Amniotic stem cell (primary cell): ENCODE measurements at regions not wholly inside any gene's neighbourhood (a gene's known extent, or its start where the extent isn't known, plus 50 kb on each side); places are given as distances from the start of the nearest gene placed in this dataset.
"Not testable (repeated sequence)": the region's sequence is repeated elsewhere in the genome, so short reads cannot be mapped to it uniquely, and the experiment has no call there.

Experiments used
- DNase-seq: peaks from one replicate; lab custom pipeline; 2025; lab: John Stamatoyannopoulos, UW

DNA sequence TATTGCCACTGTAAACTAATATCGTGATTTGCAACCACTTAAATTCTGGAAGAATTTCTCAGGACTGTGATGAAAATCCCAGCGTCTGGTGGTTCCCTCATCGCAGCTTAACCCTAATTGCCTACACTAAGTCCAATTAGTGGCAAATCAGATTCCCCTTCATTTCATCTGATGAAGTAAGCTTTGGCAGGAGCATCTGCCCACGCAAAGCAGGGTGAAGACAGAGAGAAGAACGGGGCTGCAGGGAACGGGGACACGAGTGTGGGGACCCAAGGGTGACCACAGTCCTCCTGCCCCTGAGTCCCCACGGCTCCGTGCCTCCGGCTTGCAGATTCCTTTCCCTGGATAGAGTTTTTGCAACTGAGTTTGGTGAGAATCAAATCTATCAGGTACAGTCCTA lies 159.5 kb downstream of the LY86 start:
- no peak for DNase-seq

DNA sequence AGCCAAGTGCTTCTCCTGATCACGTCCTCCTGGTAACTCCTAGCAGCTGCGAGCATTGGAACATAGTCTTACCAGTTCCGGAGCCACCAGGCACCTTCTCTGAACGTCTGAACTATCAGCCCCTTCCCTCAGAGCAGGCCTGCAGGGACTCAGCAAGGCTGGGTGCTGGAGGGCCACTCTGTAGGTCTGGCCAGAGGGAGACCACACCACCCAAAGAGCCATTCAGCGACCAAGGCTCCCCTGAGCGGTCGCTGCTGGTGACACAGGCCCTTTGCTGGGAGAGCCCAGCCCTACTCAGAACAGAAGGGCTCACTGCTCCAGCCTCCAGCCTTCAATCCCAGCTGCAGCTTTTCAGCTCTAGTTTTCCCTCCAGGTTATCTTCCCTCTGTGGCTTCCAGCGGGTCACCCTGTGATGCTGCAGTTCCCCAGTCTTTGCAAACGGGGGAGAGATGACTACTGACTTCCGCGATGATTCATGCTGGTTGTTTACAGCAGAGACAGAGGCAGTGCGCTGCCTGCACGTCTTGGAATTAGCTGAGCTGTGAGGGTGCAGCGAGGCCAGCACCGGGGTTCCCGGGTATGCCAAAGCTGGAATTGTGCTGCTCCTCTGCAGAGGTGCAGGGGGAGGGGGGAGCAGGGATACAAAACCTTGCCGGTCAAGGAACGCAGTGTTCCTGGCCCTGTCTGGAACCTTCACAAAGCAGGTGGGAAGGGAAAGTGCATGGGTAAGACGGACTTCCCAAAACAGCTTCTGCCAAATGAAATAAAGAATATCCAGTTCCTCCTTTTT lies 161.4 kb downstream of the LY86 start:
- peak; percentile 34 for DNase-seq

DNA sequence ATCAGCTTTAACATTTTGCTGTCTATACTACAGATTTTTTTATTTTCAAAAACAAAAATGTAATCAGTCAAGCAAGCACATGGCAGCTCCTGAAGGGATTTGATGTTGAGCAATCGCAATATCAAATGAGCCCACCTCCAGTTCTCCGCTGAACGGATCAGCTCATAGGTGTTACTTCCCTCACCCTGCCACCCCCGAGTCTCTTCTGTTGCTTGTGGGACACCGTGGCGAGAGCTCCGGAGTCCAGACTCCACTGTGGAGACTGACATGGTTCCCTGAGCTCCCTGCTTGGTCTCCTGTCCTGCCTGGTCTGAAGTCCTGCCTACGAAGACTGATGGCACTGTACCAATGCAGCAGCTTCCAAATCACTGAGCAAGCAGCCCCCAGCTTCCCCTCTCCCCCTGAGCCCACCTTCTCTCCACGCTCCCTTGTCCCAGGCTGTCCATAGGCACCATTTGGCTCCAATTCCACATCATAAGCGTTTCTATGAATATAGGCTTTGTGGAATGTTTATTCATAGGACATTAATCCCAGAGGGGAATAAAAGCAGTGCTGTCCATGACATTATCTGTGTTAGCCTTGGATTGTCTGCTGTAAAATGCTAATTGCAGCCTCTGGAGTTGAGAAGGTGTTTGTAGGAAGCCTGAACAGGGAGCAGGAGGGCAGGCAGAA lies 162.2 kb downstream of the LY86 start:
- DNase-seq = no peak

DNA sequence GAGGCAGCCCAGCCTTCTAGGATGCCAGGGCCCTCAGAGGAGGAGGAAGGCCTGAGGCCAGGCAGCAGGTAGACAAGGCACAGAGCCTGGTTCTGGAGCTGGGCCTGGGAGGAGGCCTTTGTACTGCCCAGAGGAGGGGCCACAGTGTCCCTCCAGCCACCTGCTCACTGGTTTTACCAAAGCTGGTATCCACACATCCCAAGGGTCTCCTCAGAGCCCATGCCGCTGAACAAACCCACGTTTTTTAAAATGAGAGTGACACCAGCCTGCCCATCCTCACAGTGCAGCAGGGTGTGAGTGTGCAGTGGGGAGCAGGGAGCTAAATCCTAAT lies 162.7 kb downstream of the LY86 start:
- DNase-seq = no peak

DNA sequence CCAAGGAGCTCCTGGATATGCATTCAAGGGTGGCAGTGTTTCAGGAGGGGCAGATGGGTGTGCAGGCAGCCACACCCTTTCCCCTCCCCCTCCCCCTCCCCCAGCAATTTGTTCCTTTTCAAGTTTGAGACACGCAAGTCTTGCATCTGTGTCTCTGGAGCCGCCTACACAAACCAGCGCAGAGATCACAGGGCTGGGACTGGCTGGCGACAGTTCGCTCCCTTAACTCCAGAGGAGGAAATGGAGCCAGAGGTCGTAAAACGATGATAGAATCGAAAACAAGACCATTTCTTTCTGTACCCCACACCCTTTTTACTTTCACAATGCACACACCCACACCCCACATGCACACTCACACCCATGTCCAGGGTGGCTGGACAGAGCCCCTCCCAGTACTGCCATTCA lies 163.1 kb downstream of the LY86 start:
- DNase-seq = no peak

DNA sequence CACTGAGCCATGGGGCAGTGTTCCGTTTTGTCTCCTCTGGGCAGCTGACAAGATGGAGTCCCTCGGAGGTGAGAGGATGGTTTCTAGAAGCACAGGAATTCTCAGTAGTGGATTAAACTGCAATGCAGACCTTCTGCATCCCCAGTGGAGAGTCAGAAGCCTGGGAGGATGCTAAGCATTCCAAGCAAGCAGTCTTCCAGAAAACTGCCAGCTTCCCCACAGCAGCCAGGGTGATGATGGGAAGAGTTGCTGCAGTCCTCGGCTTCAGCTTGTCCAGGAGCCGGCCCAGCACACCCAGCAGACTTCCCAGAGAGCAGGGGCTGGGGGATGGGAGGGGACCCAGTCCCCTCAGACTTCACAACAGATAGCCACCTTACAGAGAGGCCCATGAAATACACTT lies 163.6 kb downstream of the LY86 start:
- DNase-seq = peak; percentile 2

DNA sequence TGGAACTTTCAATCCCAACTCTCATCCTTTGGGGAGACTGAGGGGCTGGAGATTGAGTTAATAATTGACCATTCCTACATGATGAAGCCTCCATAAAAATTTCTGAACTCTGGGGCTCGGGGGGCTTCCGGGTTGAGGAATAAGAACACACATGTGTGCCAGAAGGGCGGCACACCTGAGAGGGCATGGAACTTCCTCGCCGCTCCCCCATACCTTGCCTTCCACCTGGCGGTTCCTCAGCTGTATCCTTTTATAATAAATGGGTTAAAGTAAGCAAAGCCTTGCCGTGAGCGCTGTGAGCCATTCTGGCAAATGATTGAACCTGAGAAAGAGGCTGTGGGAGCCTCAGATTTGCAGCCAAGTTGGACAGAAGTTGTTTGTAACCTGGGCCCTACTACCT lies 164.8 kb downstream of the LY86 start:
- DNase-seq = no peak

DNA sequence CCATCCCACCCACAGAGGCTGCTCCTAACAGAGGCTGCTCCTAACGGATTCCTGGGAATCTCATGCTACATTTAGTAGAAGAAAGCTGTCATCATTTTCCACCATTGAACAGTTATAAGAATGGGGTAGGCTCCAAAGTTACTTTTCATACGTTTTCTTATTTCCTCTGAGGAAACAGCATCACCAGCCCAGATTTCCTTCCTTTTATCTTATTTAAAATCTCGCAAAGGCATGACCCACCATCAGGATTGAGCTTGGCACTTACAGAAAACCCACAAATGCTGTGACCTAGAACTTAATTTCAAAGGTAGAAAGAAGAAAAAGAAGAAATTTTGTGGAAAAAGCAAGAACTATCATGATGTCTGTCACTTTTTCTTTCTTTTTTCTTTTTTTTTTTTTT lies 168.0 kb downstream of the LY86 start:
- DNase-seq = no peak

DNA sequence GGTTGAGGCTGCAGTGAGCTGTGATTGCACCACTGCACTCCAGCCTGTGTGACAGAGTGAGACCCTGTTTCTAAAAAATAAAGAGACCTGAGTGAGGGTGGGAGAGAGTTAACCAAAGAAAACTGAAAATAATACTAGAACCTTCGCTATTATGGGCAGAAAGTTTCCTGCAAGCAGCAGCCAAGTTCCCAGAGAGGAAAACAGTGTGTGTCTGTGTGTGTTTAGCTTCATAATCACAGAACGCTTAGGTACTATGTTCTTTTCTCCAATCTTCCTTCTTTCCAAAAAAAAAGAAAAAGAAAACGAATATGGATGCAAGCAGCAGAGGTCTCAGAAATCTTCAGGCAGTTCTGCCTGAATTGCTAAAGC lies 170.0 kb downstream of the LY86 start:
- no peak for DNase-seq

DNA sequence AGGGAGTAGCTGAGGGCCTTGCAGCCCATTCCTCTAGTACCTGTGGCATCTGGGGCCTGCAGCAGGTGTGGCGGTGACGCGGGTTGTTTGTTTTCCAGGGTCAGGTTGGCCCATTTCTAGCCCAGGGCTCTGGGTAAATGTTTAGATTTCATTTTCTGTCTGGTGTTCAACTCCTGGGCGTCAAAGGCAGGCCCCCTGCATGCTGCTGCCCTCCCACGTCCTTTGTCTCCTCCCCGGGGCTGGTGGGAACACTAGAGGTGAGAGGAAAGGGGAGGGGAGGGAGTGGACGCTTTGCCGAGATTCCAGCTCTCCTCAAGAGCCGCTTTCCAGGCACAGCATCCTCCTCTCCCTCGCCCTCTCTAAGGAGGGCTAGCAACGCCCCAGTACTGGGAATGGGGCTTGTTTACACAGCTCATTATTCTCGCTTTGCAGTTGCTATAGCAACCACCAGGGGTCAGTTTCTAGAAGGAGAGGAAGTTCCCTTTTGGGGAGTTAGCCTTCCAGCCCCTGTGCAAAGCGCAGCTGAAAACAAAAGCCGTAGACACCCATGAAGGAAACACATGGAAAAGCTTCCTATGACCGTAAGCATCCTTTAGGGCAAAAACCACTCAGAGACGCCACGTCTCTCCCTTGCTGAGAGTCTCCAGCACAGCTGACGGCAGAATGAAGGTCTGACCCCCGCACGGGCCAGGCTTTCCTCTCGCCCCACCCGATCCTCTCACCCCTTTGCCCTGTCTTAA lies 170.6 kb downstream of the LY86 start:
- DNase-seq = peak; percentile 3

DNA sequence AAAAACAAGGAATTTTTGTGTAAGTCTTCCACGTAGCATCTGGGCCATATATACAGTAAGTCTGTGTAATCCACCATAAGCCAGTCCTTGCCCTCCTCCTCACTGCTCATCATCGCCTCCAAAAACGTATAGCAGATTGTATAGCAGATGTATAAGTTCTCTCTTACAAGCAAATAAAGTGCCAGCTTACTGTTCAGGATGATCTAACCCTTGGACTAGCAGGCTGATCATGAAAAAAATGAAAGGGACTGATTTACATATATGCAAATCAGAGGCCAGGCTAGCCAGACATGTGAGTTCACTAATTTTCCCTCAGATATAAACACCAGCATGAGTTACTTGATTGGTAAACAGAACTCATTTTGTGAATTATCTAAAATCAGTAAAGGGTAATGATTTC lies 171.5 kb downstream of the LY86 start:
- no peak for DNase-seq

DNA sequence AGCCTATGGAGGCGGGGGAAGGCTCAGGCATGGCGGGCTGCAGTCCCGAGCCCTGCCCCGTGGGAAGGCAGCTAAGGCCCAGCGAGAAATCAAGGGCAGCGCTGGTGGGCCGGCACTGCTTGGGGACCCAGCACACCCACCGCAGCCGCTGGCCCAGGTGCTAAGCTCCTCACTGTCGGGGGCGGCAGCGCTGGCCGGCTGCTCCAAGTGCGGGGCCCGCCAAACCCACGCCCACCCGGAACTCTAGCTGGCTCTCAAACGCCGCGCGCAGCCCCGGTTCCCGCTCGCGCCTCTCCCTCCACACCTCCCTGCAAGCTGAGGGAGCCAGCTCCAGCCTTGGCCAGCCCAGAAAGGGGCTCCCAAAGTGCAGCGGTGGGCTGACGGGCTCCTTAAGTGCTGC lies 174.0 kb downstream of the LY86 start:
- DNase-seq = not testable (repeated sequence)

DNA sequence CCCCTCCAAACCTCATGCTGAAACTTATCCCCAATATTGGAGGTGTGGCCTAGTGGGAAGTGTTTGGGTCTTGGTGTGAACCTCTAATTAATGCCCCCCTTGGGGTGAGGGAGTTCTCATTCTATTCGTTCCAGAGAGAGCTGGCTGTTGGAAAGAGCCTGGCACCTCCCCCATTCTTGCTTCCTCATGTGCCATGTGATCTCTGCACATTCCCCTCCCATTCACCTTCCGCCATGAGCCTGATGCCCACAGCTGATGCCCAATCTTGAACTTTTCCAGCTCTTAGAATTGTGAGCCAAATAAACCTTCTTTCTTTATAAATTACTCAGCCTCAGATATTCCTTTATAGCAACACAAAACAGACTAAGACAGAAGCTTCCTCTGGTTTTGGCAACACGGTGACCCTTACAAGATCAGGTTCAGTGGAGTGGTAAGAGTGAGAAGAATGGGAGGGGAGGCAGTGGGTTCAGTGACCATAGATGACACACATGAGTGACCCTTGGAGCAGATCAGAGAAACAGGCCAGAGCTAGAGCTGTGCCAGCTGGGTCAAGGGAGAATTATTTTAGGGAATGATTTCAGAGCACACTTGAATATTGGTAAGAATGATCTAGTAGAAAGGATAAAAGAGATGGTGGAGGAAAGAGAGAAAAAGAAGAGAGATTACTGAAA lies 176.4 kb downstream of the LY86 start:
- no peak for DNase-seq

DNA sequence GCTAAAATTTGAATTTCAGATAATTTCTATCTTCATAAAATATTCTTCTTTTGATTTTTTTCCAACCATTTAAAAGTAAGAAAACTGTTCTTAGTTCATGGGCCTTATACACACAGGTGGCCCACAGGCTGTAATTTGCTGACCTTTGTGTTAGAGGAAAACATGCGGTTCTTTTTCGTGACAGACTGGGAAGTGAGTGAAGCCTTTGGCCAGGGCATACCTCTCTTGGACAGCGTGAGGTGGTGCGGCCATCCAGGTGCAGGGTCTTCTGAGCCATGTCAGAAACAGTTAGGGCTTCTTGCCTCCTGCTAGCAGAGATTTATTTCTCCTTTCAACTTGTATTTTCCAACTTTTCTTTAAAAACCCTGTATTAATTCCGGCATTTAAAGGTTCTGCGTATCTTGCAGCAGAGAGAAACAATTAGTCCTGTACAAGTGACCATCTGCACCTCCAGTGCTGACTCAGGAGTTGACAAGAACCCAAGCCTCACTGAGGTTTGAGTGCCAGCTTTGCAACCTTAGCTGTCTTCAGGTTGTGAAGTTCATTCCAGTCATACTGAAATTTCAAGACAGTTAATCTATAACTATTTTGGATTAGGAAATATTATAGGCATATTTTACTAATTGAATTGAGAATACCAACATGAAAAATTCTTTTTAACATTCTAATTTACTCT lies 177.8 kb downstream of the LY86 start:
- no peak for DNase-seq

DNA sequence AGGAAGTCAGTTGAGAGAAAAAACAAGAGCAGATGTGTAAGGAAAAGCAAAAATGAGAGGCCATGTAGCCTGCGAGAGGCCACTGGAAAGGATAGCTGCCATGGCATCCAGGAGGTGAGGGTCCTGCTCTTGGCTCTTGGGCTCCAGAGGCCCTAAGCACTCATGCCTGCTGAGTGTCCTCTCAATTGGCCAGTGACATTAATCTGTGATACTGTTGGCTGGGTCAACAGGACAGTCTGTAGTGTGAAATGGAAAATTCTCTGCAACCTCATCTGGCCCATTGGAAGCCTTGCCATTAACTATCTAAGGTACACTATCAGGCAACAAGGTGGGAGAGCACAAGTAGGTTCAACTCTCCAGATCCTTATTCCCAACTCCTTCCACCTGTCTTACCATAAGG lies 180.9 kb downstream of the LY86 start:
- DNase-seq = no peak

DNA sequence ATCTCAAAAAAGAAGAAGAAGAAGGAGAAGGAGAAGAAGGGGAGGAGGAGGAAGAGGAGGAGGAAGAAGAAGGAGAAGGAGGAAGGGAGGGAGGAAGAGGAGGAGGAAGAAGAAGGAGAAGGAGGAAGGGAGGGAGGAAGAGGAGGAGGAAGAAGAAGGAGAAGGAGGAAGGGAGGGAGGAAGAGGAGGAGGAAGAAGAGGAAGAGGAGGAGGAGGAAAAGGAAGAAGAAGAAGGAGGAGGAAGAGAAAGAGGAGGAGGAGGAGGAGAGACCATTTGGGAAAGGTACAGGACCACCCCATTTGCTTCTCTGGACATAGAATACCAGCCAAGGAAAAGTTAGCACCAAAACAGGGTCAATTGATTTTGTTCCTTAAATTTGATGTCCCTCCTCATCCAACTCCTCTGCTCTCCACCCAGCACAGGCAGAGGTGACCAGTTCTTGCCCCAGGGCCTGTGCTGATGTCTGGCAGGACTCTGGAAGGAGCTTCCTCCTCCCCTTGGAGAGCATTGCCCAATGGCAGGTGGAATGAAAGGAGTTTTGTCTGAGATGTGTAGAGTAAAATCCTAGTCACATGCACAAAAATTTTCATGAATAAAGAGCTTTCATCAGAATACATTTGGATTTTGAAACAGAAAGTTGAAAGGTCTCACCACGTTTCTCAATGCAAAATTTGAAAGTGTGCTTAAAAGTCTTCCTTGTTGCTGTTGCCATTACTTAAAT lies 182.9 kb downstream of the LY86 start:
- DNase-seq = no peak

DNA sequence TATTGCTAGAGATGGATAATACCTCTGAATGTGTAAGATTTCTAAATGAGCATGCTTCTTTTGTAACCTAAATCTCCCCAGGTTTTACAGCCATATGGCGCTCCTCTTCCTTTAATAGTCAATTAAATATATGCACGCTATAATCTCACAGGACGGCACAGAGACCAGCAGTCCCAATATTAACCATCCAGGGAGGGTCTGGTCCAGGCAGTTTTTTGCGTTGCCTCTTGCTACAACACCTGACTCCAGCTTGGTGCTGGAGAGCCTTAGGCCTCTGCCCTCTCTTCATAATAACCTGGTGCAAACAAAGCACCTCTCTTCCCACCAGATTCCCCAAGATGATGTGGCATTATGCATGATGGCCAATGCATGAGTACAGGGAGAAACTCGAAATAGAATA lies 183.4 kb downstream of the LY86 start:
- no peak for DNase-seq

DNA sequence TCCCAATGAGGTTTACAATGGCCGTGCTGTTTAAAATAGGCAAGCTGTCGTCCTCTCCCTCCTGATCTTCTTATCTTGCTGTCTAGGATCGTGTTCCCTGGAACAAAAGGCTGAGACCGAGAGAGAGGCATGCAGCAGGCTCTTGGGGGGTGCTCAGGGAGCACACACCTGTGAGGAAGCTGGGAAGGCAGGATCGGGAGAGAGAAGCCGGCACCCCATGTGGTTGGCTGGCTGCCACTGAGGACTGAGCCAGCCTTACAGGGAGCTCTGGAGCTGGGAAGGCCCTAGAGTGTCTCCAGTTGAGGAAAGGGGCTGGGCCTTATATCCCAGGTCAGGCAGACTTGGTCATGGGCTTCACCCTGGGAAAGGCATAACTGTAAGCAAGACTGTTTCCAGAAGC lies 184.2 kb downstream of the LY86 start:
- DNase-seq = no peak

DNA sequence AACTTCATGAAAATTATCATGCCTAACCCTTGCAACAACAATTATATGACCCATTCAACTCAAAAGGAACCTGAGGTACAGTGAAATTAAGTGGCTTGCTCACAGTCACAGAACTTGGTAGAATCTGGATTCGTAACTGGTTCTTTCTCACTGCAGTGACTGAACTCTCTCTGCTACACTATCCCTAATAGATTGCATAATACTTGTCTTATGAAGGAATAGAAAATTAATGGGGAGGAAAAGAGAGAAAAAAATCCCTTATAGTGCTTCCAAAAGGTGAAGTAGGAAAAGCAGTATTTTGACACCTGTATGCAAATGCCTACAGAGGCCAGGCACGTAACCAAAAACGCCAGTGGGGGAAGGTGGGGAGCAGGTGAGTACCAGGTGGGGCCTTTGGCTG lies 186.6 kb downstream of the LY86 start:
- no peak for DNase-seq

DNA sequence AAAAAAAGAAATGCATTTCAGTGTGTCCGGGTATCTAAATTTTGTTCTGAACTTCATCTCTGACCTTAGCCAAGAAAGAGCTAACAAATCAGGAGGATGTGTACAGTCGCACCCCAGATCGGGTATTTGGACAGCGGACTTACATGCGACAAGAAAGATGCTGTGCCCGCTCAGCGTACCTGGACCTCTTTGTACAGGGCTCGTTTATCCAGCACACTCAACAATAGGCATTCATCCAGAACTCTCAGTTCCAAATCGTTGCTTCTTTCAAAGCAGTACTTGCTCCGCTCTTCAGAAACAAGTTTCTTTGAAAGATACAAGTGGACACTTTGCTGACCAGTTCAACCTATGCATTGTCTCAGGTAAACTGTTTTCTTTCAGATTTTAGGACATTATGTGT lies 191.7 kb downstream of the LY86 start:
- DNase-seq = no peak

DNA sequence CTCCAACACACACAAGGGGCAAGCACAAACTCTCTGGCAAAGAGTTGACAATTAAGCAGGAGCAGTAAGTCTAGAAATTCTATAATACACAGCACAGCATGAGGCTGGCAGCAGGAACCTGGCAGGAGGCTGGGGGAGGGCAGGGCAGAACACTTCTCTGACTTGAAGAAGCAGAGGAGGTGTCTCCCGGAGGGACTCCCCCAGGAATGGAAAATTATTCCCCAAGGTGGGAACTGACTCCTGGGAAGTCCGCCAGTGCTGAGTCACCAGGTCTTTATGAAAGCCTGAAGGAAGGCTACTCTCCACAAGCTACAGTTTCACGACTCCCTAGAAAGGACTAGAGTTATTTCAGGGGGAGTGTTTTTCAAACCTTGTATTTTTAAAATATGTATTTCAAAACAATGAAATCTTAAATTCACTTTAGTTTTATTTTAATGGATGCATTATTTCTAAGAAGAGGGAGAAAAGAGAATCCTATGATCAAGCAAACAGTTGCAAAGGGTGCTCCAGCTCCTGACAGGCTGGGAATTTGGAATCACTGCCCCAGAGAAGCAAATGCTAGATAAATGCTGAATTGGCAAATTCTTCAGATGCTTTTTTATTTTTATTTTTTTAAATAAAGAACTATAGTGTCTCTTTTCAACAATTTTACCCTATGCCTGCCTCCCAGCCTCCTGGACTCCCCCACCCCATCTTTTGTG lies 192.8 kb downstream of the LY86 start:
- DNase-seq = no peak
